ENCODE measurements at regions not wholly inside any gene's neighbourhood (a gene's known extent, or its start where the extent isn't known, plus 50 kb on each side); places are given as distances from the start of the nearest gene placed in this dataset.

DNA sequence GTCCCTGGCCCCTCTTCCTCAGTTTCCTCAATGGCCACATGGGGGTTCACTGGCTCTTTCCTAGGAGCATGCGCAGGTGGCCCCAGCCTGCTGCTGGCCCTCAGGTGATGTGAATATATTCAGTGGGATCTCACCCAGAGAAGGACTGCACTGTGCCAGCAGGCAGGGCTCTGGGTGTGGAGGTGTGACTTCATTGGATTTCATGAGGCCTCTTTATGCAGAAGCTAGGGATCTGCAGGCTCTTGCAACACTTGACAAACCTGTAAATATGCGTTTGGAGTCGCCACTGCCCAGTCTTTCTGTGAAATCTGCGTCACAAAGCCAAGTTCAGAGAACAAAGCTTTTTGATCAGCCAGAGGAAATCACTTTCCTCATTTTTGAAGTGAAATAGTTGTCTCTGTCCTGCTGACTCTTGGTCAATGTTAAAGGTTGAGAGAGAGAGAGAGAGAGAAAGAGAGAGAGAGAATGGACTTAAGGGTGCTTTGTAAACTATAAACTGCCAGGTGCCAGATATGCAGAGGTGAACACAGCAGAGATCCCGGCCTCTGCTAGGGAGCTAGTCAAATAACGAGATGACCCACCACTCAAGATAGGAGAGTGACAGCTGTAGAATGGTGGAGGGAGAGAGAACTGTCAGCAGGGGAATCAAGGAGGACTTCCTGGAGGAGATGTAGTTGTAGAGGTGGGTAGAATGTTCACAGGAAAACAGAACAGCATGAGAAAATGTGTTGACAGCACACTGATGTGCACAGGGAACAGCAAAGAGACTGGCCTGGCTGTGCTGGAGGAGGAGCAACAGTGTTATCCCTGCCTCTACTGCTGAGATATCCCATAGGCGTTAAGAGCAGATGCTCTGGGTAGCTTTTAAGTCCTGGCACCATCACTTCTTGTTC is 167.0 kb upstream of the ZNF618 start:
- no peak for DNase-seq
- ChIA-PET POLR2A (no interaction called here), CTCF (no interaction called here)
- H3K9me3 ChIP-seq (ENCODE audit: control extremely low read depth in 1 of 5, control insufficient read depth in 4 of 5, insufficient read depth in 2 of 5, low read depth in 1 of 5, low read length in 4 of 5), result peaks cover 0 to 4% (median 0%) of the 10 kb centered on the region in 5 experiments
- no peak overlapping the region for H3K4me3 ChIP-seq (ENCODE audit: control insufficient read depth in 1 of 7, extremely low read depth in 1 of 7, insufficient read depth in 4 of 7, low read depth in 2 of 7, low read length in 6 of 7)
- H3K27ac ChIP-seq (ENCODE audit: insufficient read depth in 1 of 2, low read depth in 1 of 2, low read length in 2 of 2, poor library complexity in 1 of 2, severe bottlenecking in 2 of 2), result no peak overlapping the region
- no peaks in the 10 kb centered on the region for H3K4me1 ChIP-seq (ENCODE audit: control extremely low read depth in 1 of 4, control insufficient read depth in 4 of 4, insufficient read depth in 4 of 4, low read length in 3 of 4)
- no peaks in the 10 kb centered on the region for H3K27me3 ChIP-seq (replicated peaks in 2 of 5; ENCODE audit: control insufficient read depth in 4 of 5, insufficient read depth in 5 of 5, low read length in 4 of 5)
- H3K36me3 ChIP-seq (ENCODE audit: control insufficient read depth in 4 of 4, insufficient read depth in 4 of 4, low read length in 3 of 4), result no peaks in the 10 kb centered on the region
- WGBS (ENCODE audit: insufficient coverage), result 95% methylated on average over 7 of the region's 7 CpGs

DNA sequence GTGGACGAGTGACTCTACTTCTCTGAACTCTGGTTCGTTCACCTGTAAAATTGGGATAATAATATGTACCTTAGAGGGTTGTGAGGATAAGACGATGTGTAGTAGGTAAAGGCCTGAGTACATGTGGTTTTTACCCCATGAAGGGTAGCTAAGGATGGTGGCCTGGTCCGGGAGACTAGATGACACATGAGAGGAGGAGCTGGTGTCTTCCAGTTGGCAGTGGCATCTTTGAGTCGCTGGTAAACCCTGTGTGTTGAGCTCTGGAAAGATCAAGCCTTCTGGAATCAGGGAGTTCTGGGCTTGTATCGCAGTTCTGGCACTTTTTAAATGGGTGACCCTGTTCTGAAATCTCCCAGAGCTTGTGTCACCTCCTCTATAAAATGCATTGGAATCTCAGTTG is 166.4 kb upstream of the ZNF618 start:
- 98% methylated on average over 5 of the region's 6 CpGs for WGBS (ENCODE audit: insufficient coverage)
- no peaks in the 10 kb centered on the region for H3K27me3 ChIP-seq (replicated peaks in 2 of 5; ENCODE audit: control insufficient read depth in 4 of 5, insufficient read depth in 5 of 5, low read length in 4 of 5)
- H3K4me3 ChIP-seq (ENCODE audit: control insufficient read depth in 1 of 7, extremely low read depth in 1 of 7, insufficient read depth in 4 of 7, low read depth in 2 of 7, low read length in 6 of 7), result no peak overlapping the region
- DNase-seq, result no peak
- POLR2A ChIA-PET, result no interaction called here
- H3K9me3 ChIP-seq (ENCODE audit: control extremely low read depth in 1 of 5, control insufficient read depth in 4 of 5, insufficient read depth in 2 of 5, low read depth in 1 of 5, low read length in 4 of 5), result peaks cover 0 to 4% (median under 1%) of the 10 kb centered on the region in 5 experiments
- CTCF ChIA-PET, result no interaction called here
- no peaks in the 10 kb centered on the region for H3K4me1 ChIP-seq (ENCODE audit: control extremely low read depth in 1 of 4, control insufficient read depth in 4 of 4, insufficient read depth in 4 of 4, low read length in 3 of 4)
- H3K27ac ChIP-seq (ENCODE audit: insufficient read depth in 1 of 2, low read depth in 1 of 2, low read length in 2 of 2, poor library complexity in 1 of 2, severe bottlenecking in 2 of 2), result no peak overlapping the region
- H3K36me3 ChIP-seq (ENCODE audit: control insufficient read depth in 4 of 4, insufficient read depth in 4 of 4, low read length in 3 of 4), result no peaks in the 10 kb centered on the region

DNA sequence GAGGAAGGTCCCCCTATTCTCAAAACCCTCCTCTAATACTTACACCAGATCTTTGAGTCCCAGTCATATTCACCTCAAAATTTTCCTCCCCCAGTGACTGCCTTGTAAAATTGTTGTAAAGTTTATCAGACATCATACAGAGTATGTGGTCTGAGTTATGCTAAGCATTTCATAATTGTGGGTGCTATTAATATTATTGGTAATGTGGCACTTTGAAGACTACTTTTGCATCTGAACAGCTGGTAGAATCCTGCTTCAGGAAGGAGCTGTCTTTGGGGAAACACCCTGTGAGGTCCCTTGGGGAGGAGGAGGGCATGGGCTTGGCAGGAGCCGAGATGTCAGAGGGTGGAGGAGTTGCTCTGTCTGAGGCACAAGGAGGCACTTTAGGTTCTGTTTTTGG is 164.9 kb upstream of the ZNF618 start:
- WGBS (ENCODE audit: insufficient coverage), result 89% methylated on average over 1 of the region's 1 CpG
- CTCF ChIA-PET, result interaction anchor here (1.0 kb wide), 1 partner anchor 22 kb away, joined by 3 read pairs; no protein-coding TSS in a partner anchor
- DNase-seq, result no peak

DNA sequence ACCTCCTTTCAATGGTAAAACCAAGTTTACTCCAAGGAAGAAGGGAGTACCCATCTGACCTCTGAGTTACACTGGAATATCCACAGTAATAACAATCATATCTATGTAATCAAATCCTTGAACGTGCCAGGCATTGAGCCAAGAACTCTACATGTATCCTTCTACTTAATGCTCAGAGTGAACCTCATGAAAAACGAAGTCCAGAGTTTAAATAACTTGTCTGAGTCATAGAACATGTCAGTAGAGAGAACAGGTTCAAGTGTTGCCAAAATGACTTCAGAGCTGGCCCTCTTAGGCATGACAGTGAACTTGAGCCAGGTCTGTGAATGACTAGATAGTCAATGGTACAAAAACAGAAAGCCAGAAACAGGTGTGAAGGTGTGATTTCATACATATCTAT is 164.1 kb upstream of the ZNF618 start:
- no peak for DNase-seq
- no peaks in the 10 kb centered on the region for H3K4me1 ChIP-seq (ENCODE audit: control extremely low read depth in 1 of 4, control insufficient read depth in 4 of 4, insufficient read depth in 4 of 4, low read length in 3 of 4)
- peaks cover 0 to 15% (median 4%) of the 10 kb centered on the region in 5 experiments for H3K9me3 ChIP-seq (ENCODE audit: control extremely low read depth in 1 of 5, control insufficient read depth in 4 of 5, insufficient read depth in 2 of 5, low read depth in 1 of 5, low read length in 4 of 5)
- no peak overlapping the region for H3K4me3 ChIP-seq (ENCODE audit: control insufficient read depth in 1 of 7, extremely low read depth in 1 of 7, insufficient read depth in 4 of 7, low read depth in 2 of 7, low read length in 6 of 7)
- H3K27me3 ChIP-seq (replicated peaks in 2 of 5; ENCODE audit: control insufficient read depth in 4 of 5, insufficient read depth in 5 of 5, low read length in 4 of 5), result no peaks in the 10 kb centered on the region
- POLR2A ChIA-PET, result no interaction called here
- 72% methylated on average over 2 of the region's 2 CpGs for WGBS (ENCODE audit: insufficient coverage)
- H3K27ac ChIP-seq (ENCODE audit: insufficient read depth in 1 of 2, low read depth in 1 of 2, low read length in 2 of 2, poor library complexity in 1 of 2, severe bottlenecking in 2 of 2), result no peak overlapping the region
- H3K36me3 ChIP-seq (ENCODE audit: control insufficient read depth in 4 of 4, insufficient read depth in 4 of 4, low read length in 3 of 4), result no peaks in the 10 kb centered on the region
- CTCF ChIA-PET, result no interaction called here

More for the DNA sequence above, 164.9 kb upstream of the ZNF618 start:
- no peaks in the 10 kb centered on the region for H3K4me1 ChIP-seq (ENCODE audit: control extremely low read depth in 1 of 4, control insufficient read depth in 4 of 4, insufficient read depth in 4 of 4, low read length in 3 of 4)
- H3K9me3 ChIP-seq (ENCODE audit: control extremely low read depth in 1 of 5, control insufficient read depth in 4 of 5, insufficient read depth in 2 of 5, low read depth in 1 of 5, low read length in 4 of 5), result peaks cover 0 to 9% (median 4%) of the 10 kb centered on the region in 5 experiments
- no peaks in the 10 kb centered on the region for H3K36me3 ChIP-seq (ENCODE audit: control insufficient read depth in 4 of 4, insufficient read depth in 4 of 4, low read length in 3 of 4)
- no peak overlapping the region for H3K27ac ChIP-seq (ENCODE audit: insufficient read depth in 1 of 2, low read depth in 1 of 2, low read length in 2 of 2, poor library complexity in 1 of 2, severe bottlenecking in 2 of 2)
- H3K4me3 ChIP-seq (ENCODE audit: control insufficient read depth in 1 of 7, extremely low read depth in 1 of 7, insufficient read depth in 4 of 7, low read depth in 2 of 7, low read length in 6 of 7), result no peak overlapping the region
- H3K27me3 ChIP-seq (replicated peaks in 2 of 5; ENCODE audit: control insufficient read depth in 4 of 5, insufficient read depth in 5 of 5, low read length in 4 of 5), result no peaks in the 10 kb centered on the region
- POLR2A ChIA-PET, result no interaction called here

DNA sequence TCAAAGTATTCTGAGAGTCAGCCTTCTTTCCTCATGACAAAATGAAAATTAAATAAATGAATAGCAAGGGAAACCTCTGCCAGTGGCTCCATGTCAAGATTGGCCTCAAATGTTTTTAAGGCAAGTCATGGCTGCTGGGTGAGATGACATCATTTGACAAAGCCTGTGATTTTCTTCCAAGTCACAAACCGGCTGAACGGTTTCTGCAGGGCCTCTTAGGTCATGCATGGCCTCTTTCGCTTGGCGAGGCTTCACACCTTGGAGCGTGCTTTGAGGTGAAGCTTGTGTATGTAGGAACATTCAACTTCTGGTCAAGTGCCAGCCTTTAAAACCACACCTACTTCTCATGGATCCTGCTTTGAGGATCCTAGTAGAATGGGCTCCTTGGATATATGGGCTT is 161.0 kb upstream of the ZNF618 start:
- Histone ChIP-seq H3K4me3 (ENCODE audit: control insufficient read depth in 1 of 7, extremely low read depth in 1 of 7, insufficient read depth in 4 of 7, low read depth in 2 of 7, low read length in 6 of 7) (no peak overlapping the region), H3K4me1 (ENCODE audit: control extremely low read depth in 1 of 4, control insufficient read depth in 4 of 4, insufficient read depth in 4 of 4, low read length in 3 of 4) (peaks cover 0 to 2% (median 0%) of the 10 kb centered on the region in 4 experiments), H3K36me3 (ENCODE audit: control insufficient read depth in 4 of 4, insufficient read depth in 4 of 4, low read length in 3 of 4) (no peaks in the 10 kb centered on the region), H3K9me3 (ENCODE audit: control extremely low read depth in 1 of 5, control insufficient read depth in 4 of 5, insufficient read depth in 2 of 5, low read depth in 1 of 5, low read length in 4 of 5) (peaks cover 0 to 15% (median 4%) of the 10 kb centered on the region in 5 experiments), H3K27ac (ENCODE audit: insufficient read depth in 1 of 2, low read depth in 1 of 2, low read length in 2 of 2, poor library complexity in 1 of 2, severe bottlenecking in 2 of 2) (no peak overlapping the region), H3K27me3 (replicated peaks in 2 of 5; ENCODE audit: control insufficient read depth in 4 of 5, insufficient read depth in 5 of 5, low read length in 4 of 5) (no peaks in the 10 kb centered on the region)
- WGBS (ENCODE audit: insufficient coverage), result no CpG with 5 or more reads among the region's 5 CpGs
- POLR2A ChIA-PET, result no interaction called here
- DNase-seq, result no peak
- CTCF ChIA-PET, result no interaction called here

DNA sequence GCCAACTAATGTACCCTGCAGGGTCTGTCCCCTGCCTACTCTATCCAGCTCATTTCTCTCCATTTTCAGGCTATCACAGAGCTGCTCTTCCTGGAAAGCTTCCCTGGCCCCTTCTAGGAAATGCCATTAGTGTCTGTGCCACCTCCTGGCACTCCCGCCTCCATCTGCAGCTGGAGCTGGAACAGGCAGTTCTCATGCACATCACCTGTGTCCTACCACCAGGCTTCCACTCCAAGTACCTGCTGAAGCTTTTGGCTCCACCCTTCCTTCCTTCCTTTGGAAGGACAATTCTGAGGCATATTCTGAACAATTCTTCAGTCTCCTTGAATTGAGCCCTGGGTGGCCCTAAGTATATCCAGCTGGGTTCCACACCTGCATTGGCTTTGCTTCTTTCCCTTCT is 156.2 kb upstream of the ZNF618 start:
- no peak for DNase-seq
- Histone ChIP-seq H3K27me3 (replicated peaks in 2 of 5; ENCODE audit: control insufficient read depth in 4 of 5, insufficient read depth in 5 of 5, low read length in 4 of 5) (no peaks in the 10 kb centered on the region), H3K9me3 (ENCODE audit: control extremely low read depth in 1 of 5, control insufficient read depth in 4 of 5, insufficient read depth in 2 of 5, low read depth in 1 of 5, low read length in 4 of 5) (peaks cover 0 to 21% (median 4%) of the 10 kb centered on the region in 5 experiments), H3K36me3 (ENCODE audit: control insufficient read depth in 4 of 4, insufficient read depth in 4 of 4, low read length in 3 of 4) (no peaks in the 10 kb centered on the region), H3K27ac (ENCODE audit: insufficient read depth in 1 of 2, low read depth in 1 of 2, low read length in 2 of 2, poor library complexity in 1 of 2, severe bottlenecking in 2 of 2) (no peak overlapping the region), H3K4me1 (ENCODE audit: control extremely low read depth in 1 of 4, control insufficient read depth in 4 of 4, insufficient read depth in 4 of 4, low read length in 3 of 4) (peaks cover 4 to 11% (median 7%) of the 10 kb centered on the region in 4 experiments), H3K4me3 (ENCODE audit: control insufficient read depth in 1 of 7, extremely low read depth in 1 of 7, insufficient read depth in 4 of 7, low read depth in 2 of 7, low read length in 6 of 7) (no peak overlapping the region)
- 100% methylated on average over 1 of the region's 1 CpG for WGBS (ENCODE audit: insufficient coverage)
- ChIA-PET POLR2A (no interaction called here), CTCF (interaction anchor here (0.7 to 1.3 kb wide), 2 partner anchors 35 to 243 kb away, joined by 3 read pairs; no protein-coding TSS in a partner anchor)

DNA sequence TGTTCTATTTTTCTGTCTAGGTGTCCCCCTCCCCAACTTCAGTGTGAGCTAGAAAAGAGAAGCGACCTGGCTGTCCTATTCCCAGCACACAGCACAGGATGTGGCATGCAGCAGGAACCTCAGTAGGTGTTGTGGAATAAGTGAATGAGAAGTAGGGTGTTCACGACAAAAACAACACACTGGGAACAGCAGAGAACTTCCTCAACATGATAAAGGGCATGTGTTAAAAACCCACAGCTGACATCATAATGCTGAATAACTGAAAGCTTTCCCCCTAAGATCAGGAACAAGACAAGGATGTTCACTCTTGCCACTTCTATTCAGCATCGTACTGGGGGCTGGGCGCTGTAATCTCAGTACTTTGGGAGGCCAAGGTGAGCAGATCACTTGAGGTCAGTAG is 155.6 kb upstream of the ZNF618 start:
- whole genome bisulfite sequencing (ENCODE audit: insufficient coverage), result 69% methylated on average over 2 of the region's 4 CpGs
- peak; percentile 12 to 65 (median 59) for DNase-seq
- H3K9me3 ChIP-seq (ENCODE audit: control extremely low read depth in 1 of 5, control insufficient read depth in 4 of 5, insufficient read depth in 2 of 5, low read depth in 1 of 5, low read length in 4 of 5), result peaks cover 0 to 19% (median 4%) of the 10 kb centered on the region in 5 experiments
- H3K4me3 ChIP-seq (ENCODE audit: control insufficient read depth in 1 of 7, extremely low read depth in 1 of 7, insufficient read depth in 4 of 7, low read depth in 2 of 7, low read length in 6 of 7), result no peak overlapping the region
- POLR2A ChIA-PET, result no interaction called here
- H3K36me3 ChIP-seq (ENCODE audit: control insufficient read depth in 4 of 4, insufficient read depth in 4 of 4, low read length in 3 of 4), result no peaks in the 10 kb centered on the region
- no peak overlapping the region for H3K27ac ChIP-seq (ENCODE audit: insufficient read depth in 1 of 2, low read depth in 1 of 2, low read length in 2 of 2, poor library complexity in 1 of 2, severe bottlenecking in 2 of 2)
- H3K4me1 ChIP-seq (ENCODE audit: control extremely low read depth in 1 of 4, control insufficient read depth in 4 of 4, insufficient read depth in 4 of 4, low read length in 3 of 4), result peaks cover 4 to 11% (median 7%) of the 10 kb centered on the region in 4 experiments
- CTCF ChIA-PET, result interaction anchor here (0.7 kb wide), 1 partner anchor 36 kb away, joined by 3 read pairs; no protein-coding TSS in a partner anchor
- H3K27me3 ChIP-seq (replicated peaks in 2 of 5; ENCODE audit: control insufficient read depth in 4 of 5, insufficient read depth in 5 of 5, low read length in 4 of 5), result no peaks in the 10 kb centered on the region

Measured in common myeloid progenitor, CD34-positive (primary cell).